NCI-H146 treated with DMSO at 0.1 percent for 48 hours (cell line): ENCODE measurements at regions not wholly inside any gene's neighbourhood (a gene's known extent, or its start where the extent isn't known, plus 50 kb on each side); places are given as distances from the start of the nearest gene placed in this dataset.
"Not testable (repeated sequence)": the region's sequence is repeated elsewhere in the genome, so short reads cannot be mapped to it uniquely, and the experiment has no call there.

ENCODE experiments used
- DNase-seq: peaks from one replicate; lab custom pipeline; 2025; ENCODE audit not compliant: unreplicated experiment; lab: John Stamatoyannopoulos, UW

GRCh38 chr11:24400059-24400665, 96.7 kb upstream of the LUZP2 start:
- no peak for DNase-seq

- DNase-seq, result no peak
Observed at GRCh38 chr11:24406389-24406788, 90.5 kb upstream of the LUZP2 start.

- DNase-seq, result no peak
Observed at GRCh38 chr11:24406980-24407379, 89.9 kb upstream of the LUZP2 start.

GRCh38 chr11:24407733-24408132, 89.1 kb upstream of the LUZP2 start:
- no peak for DNase-seq

- DNase-seq, result no peak
Observed at GRCh38 chr11:24408202-24408601, 88.7 kb upstream of the LUZP2 start.

GRCh38 chr11:24411791-24412190, 85.1 kb upstream of the LUZP2 start:
- DNase-seq, result no peak

- DNase-seq, result no peak
Observed at GRCh38 chr11:24412722-24413121, 84.1 kb upstream of the LUZP2 start.

GRCh38 chr11:24413391-24413790, 83.5 kb upstream of the LUZP2 start:
- no peak for DNase-seq

GRCh38 chr11:24415955-24416636, 80.8 kb upstream of the LUZP2 start:
- not testable (repeated sequence) for DNase-seq

- DNase-seq, result no peak
Observed at GRCh38 chr11:24421766-24422165, 75.1 kb upstream of the LUZP2 start.

- no peak for DNase-seq
Observed at GRCh38 chr11:24422376-24422775, 74.5 kb upstream of the LUZP2 start.

- DNase-seq, result no peak
Observed at GRCh38 chr11:24437123-24437522, 59.7 kb upstream of the LUZP2 start.
